ENCODE measurements at regions not wholly inside any gene's neighbourhood (a gene's known extent, or its start where the extent isn't known, plus 50 kb on each side); places are given as distances from the start of the nearest gene placed in this dataset.

DNA sequence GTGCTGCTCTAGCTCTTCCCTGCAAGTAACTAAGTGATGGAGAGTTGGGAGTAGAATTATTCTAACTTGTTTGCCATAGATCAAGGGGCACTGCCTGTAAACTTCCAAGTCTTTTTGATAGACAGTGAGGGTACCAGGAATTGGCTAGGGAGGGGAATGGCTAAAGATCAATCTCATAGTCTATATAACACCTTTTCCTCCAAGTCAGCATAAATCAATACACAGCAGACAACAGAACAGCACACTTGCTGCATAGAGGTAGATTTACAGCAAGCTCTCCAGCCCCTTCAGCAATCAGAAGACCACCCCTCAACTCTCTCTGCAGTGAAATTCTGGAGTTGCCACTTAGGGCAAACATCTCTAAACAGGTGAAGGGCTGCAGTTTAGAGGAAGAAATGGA is 643.5 kb upstream of the KLF4 start:
- Histone ChIP-seq H3K79me2 (ENCODE audit: control insufficient read depth, insufficient read depth, low read length) (no peaks in the 10 kb centered on the region), H3K27me3 (replicated peaks in 1 of 4; ENCODE audit: control extremely low read depth in 1 of 4, control insufficient read depth in 3 of 4, insufficient read depth in 4 of 4, low read length in 3 of 4) (no peaks in the 10 kb centered on the region), H3K27ac (ENCODE audit: low read length in 2 of 2) (no peak overlapping the region), H3K9ac (ENCODE audit: low read length) (no peak overlapping the region), H3K4me2 (replicated peaks; ENCODE audit: low read depth, low read length, poor library complexity, severe bottlenecking) (no peak overlapping the region), H4K20me1 (ENCODE audit: control insufficient read depth, insufficient read depth, low read length, poor library complexity, severe bottlenecking) (no peaks in the 10 kb centered on the region), H3K4me3 (ENCODE audit: control extremely low read depth in 1 of 5, extremely low read depth in 1 of 5, insufficient read depth in 1 of 5, low read depth in 2 of 5, low read length in 4 of 5) (no peak overlapping the region), H3K4me1 (ENCODE audit: control insufficient read depth in 2 of 2, insufficient read depth in 2 of 2, low read length in 2 of 2) (no peaks in the 10 kb centered on the region), H3K9me3 (ENCODE audit: control extremely low read depth in 1 of 3, control insufficient read depth in 2 of 3, insufficient read depth in 1 of 3, low read length in 2 of 3) (no peaks in the 10 kb centered on the region), H2AFZ (ENCODE audit: insufficient read depth, low read depth, low read length, poor library complexity, severe bottlenecking) (no peak overlapping the region), H3K36me3 (replicated peaks in 1 of 2; ENCODE audit: control extremely low read depth in 1 of 2, control insufficient read depth in 1 of 2, extremely low read depth in 1 of 2, insufficient read depth in 2 of 2, low read length in 1 of 2) (no peaks in the 10 kb centered on the region)
- POLR2A ChIA-PET, result no interaction called here
- TF ChIP-seq, protein P1, sequence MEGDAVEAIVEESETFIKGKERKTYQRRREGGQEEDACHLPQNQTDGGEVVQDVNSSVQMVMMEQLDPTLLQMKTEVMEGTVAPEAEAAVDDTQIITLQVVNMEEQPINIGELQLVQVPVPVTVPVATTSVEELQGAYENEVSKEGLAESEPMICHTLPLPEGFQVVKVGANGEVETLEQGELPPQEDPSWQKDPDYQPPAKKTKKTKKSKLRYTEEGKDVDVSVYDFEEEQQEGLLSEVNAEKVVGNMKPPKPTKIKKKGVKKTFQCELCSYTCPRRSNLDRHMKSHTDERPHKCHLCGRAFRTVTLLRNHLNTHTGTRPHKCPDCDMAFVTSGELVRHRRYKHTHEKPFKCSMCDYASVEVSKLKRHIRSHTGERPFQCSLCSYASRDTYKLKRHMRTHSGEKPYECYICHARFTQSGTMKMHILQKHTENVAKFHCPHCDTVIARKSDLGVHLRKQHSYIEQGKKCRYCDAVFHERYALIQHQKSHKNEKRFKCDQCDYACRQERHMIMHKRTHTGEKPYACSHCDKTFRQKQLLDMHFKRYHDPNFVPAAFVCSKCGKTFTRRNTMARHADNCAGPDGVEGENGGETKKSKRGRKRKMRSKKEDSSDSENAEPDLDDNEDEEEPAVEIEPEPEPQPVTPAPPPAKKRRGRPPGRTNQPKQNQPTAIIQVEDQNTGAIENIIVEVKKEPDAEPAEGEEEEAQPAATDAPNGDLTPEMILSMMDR (IDR thresholded peaks at IDR 0.05), result no peak
- no peak for TF ChIP-seq EZH2 (IDR thresholded peaks at IDR 0.05; ENCODE audit: borderline replicate concordance, insufficient read depth, low read depth, low read length, poor library complexity, severe bottlenecking)
- DNase-seq, result no peak
- CTCF ChIA-PET, result no interaction called here
- Mint-ChIP-seq H3K4me3 (no peak overlapping the region), H3K4me1 (no peaks in the 10 kb centered on the region), H3K27ac (no peak overlapping the region), H3K27me3 (peaks cover 3% of the 10 kb centered on the region), H3K9me3 (ENCODE audit: insufficient read depth) (no peaks in the 10 kb centered on the region)
- intact Hi-C loops (cut with micrococcal nuclease), result no loop called here
- ATAC-seq (ENCODE audit: low read depth), result no peak

- H4K20me1 ChIP-seq (ENCODE audit: control insufficient read depth, insufficient read depth, low read length, poor library complexity, severe bottlenecking), result no peaks in the 10 kb centered on the region
- no peak for DNase-seq
- no peak for ATAC-seq (ENCODE audit: low read depth)
- no CpG with 5 or more reads among the region's 2 CpGs for WGBS (ENCODE audit: insufficient coverage)
- H3K4me2 ChIP-seq (replicated peaks; ENCODE audit: low read depth, low read length, poor library complexity, severe bottlenecking), result no peak overlapping the region
- no peaks in the 10 kb centered on the region for H3K9me3 ChIP-seq (ENCODE audit: control extremely low read depth in 1 of 3, control insufficient read depth in 2 of 3, insufficient read depth in 1 of 3, low read length in 2 of 3)
- CTCF ChIA-PET, result no interaction called here
- POLR2A ChIA-PET, result no interaction called here
- intact Hi-C loops (cut with micrococcal nuclease), result no loop called here
- H3K4me3 ChIP-seq (ENCODE audit: control extremely low read depth in 1 of 5, extremely low read depth in 1 of 5, insufficient read depth in 1 of 5, low read depth in 2 of 5, low read length in 4 of 5), result no peak overlapping the region
- Mint-ChIP-seq H3K4me1 (no peaks in the 10 kb centered on the region), H3K9me3 (ENCODE audit: insufficient read depth) (no peaks in the 10 kb centered on the region), H3K4me3 (no peak overlapping the region), H3K27ac (no peak overlapping the region), H3K27me3 (no peaks in the 10 kb centered on the region)
- H3K4me1 ChIP-seq (ENCODE audit: control insufficient read depth in 2 of 2, insufficient read depth in 2 of 2, low read length in 2 of 2), result no peaks in the 10 kb centered on the region
- no peaks in the 10 kb centered on the region for H3K79me2 ChIP-seq (ENCODE audit: control insufficient read depth, insufficient read depth, low read length)
- no peak overlapping the region for H3K27ac ChIP-seq (ENCODE audit: low read length in 2 of 2)
- no peak for TF ChIP-seq EZH2 (IDR thresholded peaks at IDR 0.05; ENCODE audit: borderline replicate concordance, insufficient read depth, low read depth, low read length, poor library complexity, severe bottlenecking)
- TF ChIP-seq, protein P1 (IDR thresholded peaks at IDR 0.05), result no peak
- H2AFZ ChIP-seq (ENCODE audit: insufficient read depth, low read depth, low read length, poor library complexity, severe bottlenecking), result no peak overlapping the region
- no peak overlapping the region for H3K9ac ChIP-seq (ENCODE audit: low read length)
- H3K27me3 ChIP-seq (replicated peaks in 1 of 4; ENCODE audit: control extremely low read depth in 1 of 4, control insufficient read depth in 3 of 4, insufficient read depth in 4 of 4, low read length in 3 of 4), result no peaks in the 10 kb centered on the region
- no peaks in the 10 kb centered on the region for H3K36me3 ChIP-seq (replicated peaks in 1 of 2; ENCODE audit: control extremely low read depth in 1 of 2, control insufficient read depth in 1 of 2, extremely low read depth in 1 of 2, insufficient read depth in 2 of 2, low read length in 1 of 2)
Measured at GRCh38 chr9:108130905-108131304, 641.3 kb upstream of the KLF4 start.

Data from B cell (primary cell).